ENCODE measurements at regions not wholly inside any gene's neighbourhood (a gene's known extent, or its start where the extent isn't known, plus 50 kb on each side); places are given as distances from the start of the nearest gene placed in this dataset.

- TF ChIP-seq, protein P1, sequence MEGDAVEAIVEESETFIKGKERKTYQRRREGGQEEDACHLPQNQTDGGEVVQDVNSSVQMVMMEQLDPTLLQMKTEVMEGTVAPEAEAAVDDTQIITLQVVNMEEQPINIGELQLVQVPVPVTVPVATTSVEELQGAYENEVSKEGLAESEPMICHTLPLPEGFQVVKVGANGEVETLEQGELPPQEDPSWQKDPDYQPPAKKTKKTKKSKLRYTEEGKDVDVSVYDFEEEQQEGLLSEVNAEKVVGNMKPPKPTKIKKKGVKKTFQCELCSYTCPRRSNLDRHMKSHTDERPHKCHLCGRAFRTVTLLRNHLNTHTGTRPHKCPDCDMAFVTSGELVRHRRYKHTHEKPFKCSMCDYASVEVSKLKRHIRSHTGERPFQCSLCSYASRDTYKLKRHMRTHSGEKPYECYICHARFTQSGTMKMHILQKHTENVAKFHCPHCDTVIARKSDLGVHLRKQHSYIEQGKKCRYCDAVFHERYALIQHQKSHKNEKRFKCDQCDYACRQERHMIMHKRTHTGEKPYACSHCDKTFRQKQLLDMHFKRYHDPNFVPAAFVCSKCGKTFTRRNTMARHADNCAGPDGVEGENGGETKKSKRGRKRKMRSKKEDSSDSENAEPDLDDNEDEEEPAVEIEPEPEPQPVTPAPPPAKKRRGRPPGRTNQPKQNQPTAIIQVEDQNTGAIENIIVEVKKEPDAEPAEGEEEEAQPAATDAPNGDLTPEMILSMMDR (IDR thresholded peaks at IDR 0.05; ENCODE audit: low read depth, low read length, poor library complexity, severe bottlenecking), result no peak
- TF ChIP-seq EZH2phosphoT487 (IDR thresholded peaks at IDR 0.05; ENCODE audit: borderline replicate concordance, low read length), result no peak
Observed at GRCh38 chr6:25038999-25039398, 103.2 kb upstream of the RIPOR2 start.

All from DOHH2 (cell line).